HK-2 (cell line): ENCODE measurements at regions not wholly inside any gene's neighbourhood (a gene's known extent, or its start where the extent isn't known, plus 50 kb on each side); places are given as distances from the start of the nearest gene placed in this dataset.
"Not testable (repeated sequence)": the region's sequence is repeated elsewhere in the genome, so short reads cannot be mapped to it uniquely, and the experiment has no call there.

Experiments used
- DNase-seq: peaks from one replicate; pipeline ENCODE4 v3.0.0-alpha.2; 2018; ENCODE audit not compliant: unreplicated experiment

DNA sequence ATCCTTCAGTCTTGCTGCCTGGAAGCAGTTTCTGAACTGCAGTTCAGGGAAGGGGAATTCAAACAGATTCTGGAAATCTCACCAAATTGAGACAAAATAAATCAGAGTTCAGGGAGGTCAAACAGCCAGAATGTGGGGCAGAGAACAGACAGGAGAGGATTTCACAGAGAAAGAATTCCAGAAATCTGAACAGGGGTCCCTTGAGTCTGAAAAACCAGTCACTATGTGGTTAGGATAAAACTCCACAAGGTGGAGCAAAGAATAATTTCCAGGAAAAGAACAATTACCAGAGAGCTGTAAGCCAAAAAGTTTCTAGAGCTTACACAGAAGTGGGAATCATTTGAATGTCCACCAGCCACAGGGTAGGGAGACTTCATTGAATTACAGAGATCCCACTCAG is 84.7 kb downstream of the URB2 start:
- no peak for DNase-seq

- DNase-seq = no peak
Observed at GRCh38 chr1:229714306-229714705, 88.3 kb downstream of the URB2 start.

GRCh38 chr1:229714964-229715603 is 89.0 kb downstream of the URB2 start:
- no peak for DNase-seq

- no peak for DNase-seq
Observed at GRCh38 chr1:229716069-229716468, 90.0 kb downstream of the URB2 start.

DNA sequence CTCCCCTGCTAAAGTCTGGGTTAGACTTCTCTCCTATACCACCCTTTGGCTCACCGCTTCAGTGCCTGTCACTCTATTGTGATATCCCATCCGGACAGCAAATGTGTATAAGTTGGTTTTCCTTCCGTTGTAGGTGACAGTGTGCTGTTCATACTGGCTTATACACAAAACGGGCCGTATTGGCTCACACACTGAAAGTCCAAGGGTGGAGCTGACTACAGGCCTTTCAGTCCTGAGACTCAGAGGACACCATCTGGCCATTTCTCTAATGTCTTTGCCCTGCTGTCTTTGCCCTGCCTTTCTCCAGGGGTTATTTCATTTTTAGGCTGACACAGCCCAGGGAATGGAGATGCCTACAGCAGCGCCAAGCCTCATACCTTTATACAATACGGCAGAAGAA is 90.7 kb downstream of the URB2 start:
- DNase-seq = no peak

DNA sequence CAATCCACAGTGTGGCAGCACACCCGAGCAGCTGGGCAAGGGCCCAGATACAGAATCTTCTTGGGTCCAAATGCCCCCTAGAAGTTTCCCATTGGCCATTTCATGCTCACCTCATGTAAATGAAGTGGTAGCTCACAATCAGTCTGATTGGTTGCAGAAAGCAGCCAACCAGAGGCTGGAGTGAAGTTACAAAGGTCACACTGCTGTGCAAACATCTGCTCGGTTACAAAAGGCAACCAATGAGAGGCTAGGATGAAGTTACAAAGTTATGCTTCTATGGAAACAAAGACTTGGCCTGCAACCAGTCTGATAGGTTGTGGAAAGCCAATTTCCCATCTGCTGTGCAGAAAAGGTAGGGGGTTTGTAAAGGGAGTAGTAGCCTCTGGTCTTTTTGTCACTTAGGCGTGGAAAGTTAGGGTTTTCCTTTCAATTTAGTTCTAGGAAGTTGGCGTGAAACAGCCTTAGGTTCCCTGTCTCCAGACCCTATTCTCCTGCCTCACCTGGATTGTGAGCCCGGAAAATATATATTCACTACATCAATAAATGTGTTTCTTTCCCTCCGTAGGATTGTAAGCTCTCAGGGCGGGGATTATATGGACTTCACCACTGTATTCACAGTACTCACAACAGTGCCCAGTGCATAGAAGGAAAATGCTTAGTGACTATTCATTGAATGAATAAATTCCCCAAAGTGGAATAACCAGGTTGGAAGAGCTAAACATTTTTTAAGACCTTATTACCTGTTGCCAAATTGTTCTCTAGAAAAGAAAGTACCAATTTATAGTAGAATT is 91.9 kb downstream of the URB2 start:
- no peak for DNase-seq

- no peak for DNase-seq
Observed at GRCh38 chr1:229726061-229726460, 100.0 kb downstream of the URB2 start.

- DNase-seq = no peak
Observed at GRCh38 chr1:229729916-229730315, 103.9 kb downstream of the URB2 start.

DNA sequence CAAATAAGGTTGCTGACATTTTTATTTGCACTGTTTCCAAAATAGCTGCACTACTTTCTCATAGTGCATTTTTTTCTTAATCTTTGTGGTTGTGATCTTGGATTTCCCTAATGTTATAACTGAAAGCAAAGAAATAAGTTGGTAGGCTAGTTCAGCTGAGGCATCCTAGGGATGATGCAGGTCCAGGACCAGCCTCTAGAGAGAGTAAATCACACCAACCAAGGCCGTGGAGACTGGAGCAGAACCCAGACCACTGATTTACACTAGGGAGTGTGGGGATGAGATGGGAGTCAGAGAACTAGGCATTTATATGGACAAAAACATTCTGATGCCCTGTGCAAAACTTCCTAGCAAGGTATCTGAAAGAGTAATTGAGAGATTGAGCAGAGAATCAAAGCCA is 104.5 kb downstream of the URB2 start:
- DNase-seq = no peak

DNA sequence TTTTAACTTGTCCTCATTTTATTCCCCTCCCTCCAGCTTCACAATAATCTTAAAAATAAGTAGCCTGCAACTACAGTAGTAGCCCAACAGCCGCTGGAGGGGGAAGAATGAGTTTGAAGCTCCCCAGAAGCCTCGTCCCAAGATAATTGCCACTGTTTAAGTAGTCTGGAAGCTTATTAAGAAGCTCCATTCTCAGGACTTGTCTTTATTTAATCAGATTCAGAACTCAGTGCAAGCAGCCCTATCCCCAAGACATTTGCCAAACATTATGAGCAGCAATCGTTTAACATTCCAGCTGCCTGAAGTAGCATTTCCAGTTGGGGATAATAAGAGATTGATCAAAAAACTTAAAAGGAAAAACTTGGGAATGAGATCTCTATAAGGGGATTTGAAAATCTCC is 106.0 kb downstream of the URB2 start:
- DNase-seq = no peak

DNA sequence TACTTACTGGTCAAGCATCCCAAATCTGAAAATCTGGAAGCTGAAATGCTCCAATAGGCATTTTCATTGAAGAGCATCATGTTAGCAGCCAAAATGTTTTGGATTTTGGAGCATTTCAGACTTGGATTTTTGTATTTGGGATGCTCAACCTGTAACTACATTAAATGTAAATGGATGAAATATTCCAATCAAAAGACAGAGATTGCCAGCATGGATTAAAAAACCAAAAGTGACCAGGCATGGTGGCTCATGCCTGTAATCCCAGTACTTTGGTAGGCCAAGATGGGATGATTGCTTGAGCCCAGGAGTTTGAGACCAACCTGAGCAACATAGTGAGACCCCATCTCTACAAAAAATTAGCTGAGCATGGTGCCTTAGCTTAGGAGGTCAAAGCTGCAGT is 110.3 kb downstream of the URB2 start:
- no peak for DNase-seq

GRCh38 chr1:229742614-229743013 is 116.6 kb downstream of the URB2 start:
- DNase-seq = not testable (repeated sequence)

DNA sequence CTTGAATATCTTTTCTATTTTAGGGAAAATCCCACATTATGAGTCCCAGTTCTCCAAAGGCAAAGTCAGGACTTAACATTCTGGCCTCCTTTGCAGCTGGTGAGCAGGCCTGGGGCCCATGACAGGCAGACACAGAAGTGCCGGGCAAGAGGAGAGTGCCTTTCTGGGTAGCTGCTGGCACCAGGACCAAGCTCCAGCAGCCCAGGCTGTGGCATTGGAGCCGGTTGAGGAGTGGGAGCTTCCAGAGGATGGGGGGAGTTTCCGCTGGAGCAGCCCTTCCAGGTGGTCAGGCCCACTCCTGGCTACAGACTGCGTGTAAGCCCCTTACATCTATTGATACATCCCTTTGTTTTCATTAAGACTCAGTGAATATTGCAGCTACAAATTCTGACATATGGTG is 123.9 kb downstream of the URB2 start:
- DNase-seq = no peak

DNA sequence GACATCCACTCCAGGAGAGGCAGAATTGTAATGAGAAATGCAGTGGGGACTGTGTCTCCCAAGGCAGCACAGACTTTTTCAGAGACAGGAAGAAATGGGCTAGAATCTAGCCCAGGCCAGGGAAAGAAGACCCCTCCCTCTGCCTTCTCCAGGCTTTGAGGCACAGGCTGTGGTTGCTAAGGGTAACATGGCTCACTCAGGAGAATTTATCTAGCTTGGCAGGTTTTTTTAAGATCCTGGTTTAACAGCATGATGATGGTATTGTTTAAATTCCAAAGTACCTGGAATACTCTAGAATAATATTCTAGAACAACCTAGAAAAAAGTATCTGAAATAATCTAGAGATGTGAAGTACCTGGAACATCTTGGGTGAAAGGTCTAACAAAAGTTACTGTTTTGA is 125.6 kb downstream of the URB2 start:
- DNase-seq = no peak

- DNase-seq = no peak
Observed at GRCh38 chr1:229752679-229753078, 126.6 kb downstream of the URB2 start.

DNA sequence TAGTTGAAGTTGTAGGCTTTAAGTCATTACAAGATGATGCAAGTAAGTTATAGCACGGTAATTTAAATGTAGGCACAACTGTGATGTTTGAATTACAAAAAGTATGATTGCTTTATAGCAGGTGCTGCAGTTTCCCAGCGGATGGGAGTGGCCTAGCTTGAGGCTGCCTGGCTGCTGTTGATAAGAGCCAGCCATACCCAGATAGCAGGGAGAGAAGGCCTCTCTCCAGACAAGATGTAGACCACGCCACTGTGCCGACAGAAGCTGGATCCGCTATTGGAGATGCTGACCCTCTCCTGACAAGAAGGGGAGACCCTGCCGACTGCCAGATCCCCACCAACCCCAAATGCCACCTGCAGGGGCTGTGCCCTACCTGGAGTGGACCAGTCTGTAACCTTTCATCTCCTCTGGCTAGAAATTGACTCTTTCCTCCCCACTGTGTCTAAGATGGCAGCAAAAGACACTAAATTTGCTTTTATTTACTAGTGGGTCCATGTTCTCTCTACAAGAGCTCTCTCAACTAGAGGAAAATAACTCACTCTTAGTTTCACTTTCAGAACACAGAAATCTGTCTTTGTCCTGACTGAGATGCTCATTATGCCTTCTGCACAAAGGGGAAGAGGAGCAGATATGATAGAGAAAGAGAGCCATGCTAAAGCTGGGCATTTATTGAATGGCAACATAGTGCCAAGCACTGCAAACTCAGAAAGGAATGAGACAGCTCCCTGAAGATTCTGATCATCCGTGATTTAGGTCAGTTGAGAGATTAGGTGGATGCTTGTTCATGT is 127.9 kb downstream of the URB2 start:
- no peak for DNase-seq

DNA sequence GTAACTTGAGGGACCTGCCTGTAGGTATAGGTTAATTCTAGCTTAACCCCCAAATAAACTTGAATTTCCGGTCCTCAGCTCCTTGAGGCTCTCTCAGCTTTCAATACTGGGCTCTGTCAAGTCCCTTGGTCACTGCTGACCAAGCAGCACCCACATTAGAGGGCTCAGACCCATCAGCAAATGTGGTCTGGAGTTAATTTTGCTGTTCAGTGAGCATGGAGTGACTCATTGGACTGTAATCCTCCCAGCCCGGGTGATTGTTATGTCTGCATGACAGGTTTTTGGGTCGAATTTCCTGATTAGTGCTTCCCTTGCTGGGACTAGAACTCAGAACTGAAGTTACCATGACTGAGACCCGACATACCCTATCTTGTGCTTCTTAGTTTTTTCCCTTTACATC is 130.6 kb downstream of the URB2 start:
- peak; percentile 83 for DNase-seq

- no peak for DNase-seq
Observed at GRCh38 chr1:229757226-229757625, 131.2 kb downstream of the URB2 start.

- no peak for DNase-seq
Observed at GRCh38 chr1:229758101-229759036, 132.3 kb downstream of the URB2 start.

DNA sequence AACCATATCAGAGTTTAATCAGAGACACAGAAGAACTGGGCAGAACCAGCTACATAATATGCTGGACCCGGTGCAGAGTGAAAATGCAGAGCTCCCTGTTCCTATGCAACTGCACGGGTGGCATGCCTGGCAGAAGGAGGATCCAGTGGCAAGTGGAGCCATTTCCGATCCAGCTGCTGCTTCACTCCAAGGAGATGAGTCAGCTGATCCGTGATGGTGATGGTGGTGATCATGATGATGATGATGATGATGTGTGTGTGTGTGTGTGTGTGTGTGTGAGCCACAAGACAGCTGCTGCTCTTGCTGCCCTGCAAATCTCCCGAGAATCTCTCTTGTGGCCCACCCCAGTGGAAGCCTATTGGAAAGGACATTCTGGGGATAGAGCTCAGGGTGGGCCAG is 133.0 kb downstream of the URB2 start:
- DNase-seq = peak; percentile 28

DNA sequence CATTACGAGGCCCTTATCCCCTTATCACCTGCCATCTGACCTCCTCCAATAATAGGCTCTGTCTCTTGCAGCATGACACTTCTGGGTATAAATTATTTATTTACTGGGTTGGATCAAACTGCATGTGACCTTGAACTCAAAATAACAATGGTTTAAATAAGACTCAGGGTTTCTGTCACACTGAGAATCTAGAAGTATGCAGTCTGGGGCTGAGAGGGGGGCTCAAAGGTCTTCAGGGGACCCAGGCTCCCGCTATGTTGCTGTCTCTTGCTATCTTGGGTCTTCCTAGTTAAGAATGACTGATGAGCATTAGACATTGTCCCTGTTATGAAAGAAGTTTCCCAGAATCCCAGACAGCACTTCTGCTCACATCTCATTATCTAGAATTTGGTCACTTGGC is 133.5 kb downstream of the URB2 start:
- no peak for DNase-seq
